ENCODE measurements at regions not wholly inside any gene's neighbourhood (a gene's known extent, or its start where the extent isn't known, plus 50 kb on each side); places are given as distances from the start of the nearest gene placed in this dataset.

DNA sequence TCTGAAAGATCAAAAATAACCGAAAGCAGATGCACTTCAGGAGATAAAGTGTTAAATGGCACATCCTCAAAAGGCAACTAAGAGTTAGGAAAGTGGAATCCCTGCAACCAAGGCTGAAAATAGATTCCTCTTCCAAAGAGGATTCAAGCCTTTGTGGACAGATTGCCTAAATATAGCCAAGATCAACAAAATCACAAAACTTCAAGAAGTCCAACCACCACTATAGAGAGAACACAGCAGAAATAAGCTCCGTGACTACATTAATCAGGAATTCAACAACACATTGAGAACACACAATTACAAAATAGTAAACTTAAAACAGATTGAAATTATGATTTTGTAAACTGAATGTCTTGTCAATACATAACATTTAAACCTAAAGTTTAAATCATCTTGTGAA is 165.7 kb downstream of the LNPK start:
- TF ChIP-seq, protein P1, sequence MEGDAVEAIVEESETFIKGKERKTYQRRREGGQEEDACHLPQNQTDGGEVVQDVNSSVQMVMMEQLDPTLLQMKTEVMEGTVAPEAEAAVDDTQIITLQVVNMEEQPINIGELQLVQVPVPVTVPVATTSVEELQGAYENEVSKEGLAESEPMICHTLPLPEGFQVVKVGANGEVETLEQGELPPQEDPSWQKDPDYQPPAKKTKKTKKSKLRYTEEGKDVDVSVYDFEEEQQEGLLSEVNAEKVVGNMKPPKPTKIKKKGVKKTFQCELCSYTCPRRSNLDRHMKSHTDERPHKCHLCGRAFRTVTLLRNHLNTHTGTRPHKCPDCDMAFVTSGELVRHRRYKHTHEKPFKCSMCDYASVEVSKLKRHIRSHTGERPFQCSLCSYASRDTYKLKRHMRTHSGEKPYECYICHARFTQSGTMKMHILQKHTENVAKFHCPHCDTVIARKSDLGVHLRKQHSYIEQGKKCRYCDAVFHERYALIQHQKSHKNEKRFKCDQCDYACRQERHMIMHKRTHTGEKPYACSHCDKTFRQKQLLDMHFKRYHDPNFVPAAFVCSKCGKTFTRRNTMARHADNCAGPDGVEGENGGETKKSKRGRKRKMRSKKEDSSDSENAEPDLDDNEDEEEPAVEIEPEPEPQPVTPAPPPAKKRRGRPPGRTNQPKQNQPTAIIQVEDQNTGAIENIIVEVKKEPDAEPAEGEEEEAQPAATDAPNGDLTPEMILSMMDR (IDR thresholded peaks at IDR 0.05): no peak
- TF ChIP-seq POLR2A (IDR thresholded peaks at IDR 0.05): no peak
